ENCODE measurements at regions not wholly inside any gene's neighbourhood (a gene's known extent, or its start where the extent isn't known, plus 50 kb on each side); places are given as distances from the start of the nearest gene placed in this dataset.
A peak's percentile ranks its signal among the peaks of the same experiment; 100 is the strongest.

DNA sequence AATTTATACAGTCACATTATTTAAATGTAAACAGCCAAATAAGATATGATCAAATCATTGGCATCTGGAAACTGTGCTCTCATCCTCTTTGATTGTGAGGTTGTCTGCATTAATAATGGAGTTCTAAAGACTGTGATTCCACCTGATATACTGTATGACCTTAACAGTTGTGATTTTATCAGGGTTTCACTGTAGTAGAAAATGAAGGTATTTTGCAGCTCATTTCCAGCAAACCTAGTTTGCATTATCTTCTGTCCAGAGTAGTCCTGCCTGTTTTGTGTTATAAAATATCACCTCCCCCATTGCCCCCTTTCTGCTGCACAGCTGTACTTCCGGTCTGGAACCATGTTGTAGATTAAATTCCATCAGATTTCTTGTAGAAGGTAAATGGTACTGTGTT lies 731.6 kb upstream of the FANCL start:
- Mint-ChIP-seq H3K36me3 (peaks cover 4% of the 10 kb centered on the region), H3K27me3 (ENCODE audit: low read depth) (no peaks in the 10 kb centered on the region), H3K4me3 (no peak overlapping the region), H3K4me1 (peaks cover 66% of the 10 kb centered on the region), H3K9me3 (no peaks in the 10 kb centered on the region), H3K27ac (peak overlapping the region; percentile 91)
- TF ChIP-seq, protein P1, sequence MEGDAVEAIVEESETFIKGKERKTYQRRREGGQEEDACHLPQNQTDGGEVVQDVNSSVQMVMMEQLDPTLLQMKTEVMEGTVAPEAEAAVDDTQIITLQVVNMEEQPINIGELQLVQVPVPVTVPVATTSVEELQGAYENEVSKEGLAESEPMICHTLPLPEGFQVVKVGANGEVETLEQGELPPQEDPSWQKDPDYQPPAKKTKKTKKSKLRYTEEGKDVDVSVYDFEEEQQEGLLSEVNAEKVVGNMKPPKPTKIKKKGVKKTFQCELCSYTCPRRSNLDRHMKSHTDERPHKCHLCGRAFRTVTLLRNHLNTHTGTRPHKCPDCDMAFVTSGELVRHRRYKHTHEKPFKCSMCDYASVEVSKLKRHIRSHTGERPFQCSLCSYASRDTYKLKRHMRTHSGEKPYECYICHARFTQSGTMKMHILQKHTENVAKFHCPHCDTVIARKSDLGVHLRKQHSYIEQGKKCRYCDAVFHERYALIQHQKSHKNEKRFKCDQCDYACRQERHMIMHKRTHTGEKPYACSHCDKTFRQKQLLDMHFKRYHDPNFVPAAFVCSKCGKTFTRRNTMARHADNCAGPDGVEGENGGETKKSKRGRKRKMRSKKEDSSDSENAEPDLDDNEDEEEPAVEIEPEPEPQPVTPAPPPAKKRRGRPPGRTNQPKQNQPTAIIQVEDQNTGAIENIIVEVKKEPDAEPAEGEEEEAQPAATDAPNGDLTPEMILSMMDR (IDR thresholded peaks at IDR 0.05; ENCODE audit: unreplicated experiment) = no peak
- DNase-seq (ENCODE audit: low spot score in 2 of 2, unreplicated experiment in 2 of 2) = no peak

DNA sequence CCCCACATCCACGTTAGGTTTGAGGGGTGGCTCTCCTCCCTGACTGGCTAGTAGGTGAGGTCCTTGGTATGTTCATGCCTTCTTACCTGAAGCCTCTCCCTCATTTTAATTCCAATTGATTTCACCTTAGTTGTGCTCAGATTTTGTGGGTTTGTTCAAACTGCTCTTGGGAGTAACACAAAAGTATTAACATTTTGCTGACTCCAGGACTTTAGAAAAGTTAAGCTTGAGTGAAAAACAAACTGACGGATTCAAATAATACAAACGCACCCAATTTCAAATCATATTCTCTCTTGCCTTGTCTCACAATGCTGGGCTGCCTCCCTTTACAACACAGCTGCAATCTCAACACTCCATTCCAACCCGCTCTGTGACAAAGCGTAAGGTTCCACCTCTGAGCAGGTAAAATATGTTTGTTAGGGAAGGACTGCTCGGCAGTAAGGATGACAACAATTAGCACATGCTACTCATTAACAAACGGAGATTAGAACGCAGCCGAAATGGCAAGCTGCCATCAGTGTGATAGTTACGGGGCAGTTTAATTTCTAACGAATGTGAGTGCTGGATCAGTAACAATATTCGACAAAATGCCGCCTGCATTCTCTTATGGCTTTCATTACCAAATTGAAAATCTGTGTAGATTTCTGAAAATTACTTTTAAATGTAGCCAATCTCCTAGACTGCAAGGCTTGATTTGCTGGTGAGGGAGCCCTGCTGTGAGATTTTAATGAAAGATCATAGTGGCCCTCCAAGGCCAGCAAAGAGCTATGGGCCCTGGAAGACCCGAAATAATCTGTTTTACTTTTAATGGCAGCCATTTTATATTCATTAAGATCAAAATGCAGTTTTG lies 730.6 kb upstream of the FANCL start:
- TF ChIP-seq, protein P1 (IDR thresholded peaks at IDR 0.05; ENCODE audit: unreplicated experiment) = no peak
- H3K9me3 Mint-ChIP-seq = no peaks in the 10 kb centered on the region
- peak overlapping the region; percentile 91 for H3K27ac Mint-ChIP-seq
- H3K4me1 Mint-ChIP-seq = peaks cover 61% of the 10 kb centered on the region
- H3K27me3 Mint-ChIP-seq (ENCODE audit: low read depth) = no peaks in the 10 kb centered on the region
- DNase-seq (ENCODE audit: low spot score in 2 of 2, unreplicated experiment in 2 of 2) = no peak
- H3K4me3 Mint-ChIP-seq = no peak overlapping the region
- peaks cover 4% of the 10 kb centered on the region for H3K36me3 Mint-ChIP-seq

DNA sequence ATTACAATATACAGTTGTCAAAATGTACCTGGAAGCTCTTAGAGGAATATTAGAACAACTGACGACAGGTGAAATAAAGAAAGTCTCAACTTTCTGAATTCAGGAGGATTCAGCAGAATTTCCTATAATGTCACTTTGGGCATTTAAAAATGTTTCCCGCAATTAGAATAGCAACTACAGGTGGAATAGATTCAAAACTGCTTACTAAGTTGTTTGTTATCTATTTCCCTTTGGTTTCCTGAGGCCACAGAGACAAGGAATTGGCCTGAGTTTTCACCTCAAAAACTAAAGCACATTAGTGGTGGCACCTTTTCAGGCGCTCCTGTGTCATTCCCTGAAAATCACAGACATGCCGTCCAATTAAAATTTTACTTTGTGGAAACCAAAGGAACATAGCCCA lies 729.2 kb upstream of the FANCL start:
- Mint-ChIP-seq H3K4me1 (peaks cover 58% of the 10 kb centered on the region), H3K4me3 (no peak overlapping the region), H3K9me3 (no peaks in the 10 kb centered on the region), H3K27ac (no peak overlapping the region), H3K27me3 (ENCODE audit: low read depth) (no peaks in the 10 kb centered on the region), H3K36me3 (peaks cover 4% of the 10 kb centered on the region)
- TF ChIP-seq, protein P1 (IDR thresholded peaks at IDR 0.05; ENCODE audit: unreplicated experiment) = no peak
- DNase-seq (ENCODE audit: low spot score in 2 of 2, unreplicated experiment in 2 of 2) = no peak

DNA sequence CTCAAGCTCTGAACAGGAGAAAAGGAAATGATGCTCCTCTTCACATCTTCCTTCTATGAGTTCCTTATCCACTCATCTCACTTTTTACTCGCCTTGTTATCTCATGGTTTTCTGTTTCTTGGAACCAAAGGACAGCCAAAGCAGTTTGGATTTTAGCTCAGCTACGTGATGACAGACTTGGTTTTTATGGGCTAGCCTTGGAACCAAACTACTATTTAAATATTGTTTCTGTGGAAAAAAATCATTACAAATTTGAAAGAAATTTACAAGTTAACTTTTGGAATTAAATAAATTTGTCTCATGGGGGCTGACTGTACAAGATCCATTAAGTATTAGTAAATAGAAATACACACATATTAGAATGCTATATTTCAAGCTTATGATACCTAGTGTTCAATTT lies 727.8 kb upstream of the FANCL start:
- Mint-ChIP-seq H3K4me1 (peaks cover 52% of the 10 kb centered on the region), H3K27ac (no peak overlapping the region), H3K36me3 (peaks cover 4% of the 10 kb centered on the region), H3K9me3 (no peaks in the 10 kb centered on the region), H3K4me3 (no peak overlapping the region), H3K27me3 (ENCODE audit: low read depth) (no peaks in the 10 kb centered on the region)
- TF ChIP-seq, protein P1 (IDR thresholded peaks at IDR 0.05; ENCODE audit: unreplicated experiment) = no peak
- no peak for DNase-seq (ENCODE audit: low spot score in 2 of 2, unreplicated experiment in 2 of 2)

DNA sequence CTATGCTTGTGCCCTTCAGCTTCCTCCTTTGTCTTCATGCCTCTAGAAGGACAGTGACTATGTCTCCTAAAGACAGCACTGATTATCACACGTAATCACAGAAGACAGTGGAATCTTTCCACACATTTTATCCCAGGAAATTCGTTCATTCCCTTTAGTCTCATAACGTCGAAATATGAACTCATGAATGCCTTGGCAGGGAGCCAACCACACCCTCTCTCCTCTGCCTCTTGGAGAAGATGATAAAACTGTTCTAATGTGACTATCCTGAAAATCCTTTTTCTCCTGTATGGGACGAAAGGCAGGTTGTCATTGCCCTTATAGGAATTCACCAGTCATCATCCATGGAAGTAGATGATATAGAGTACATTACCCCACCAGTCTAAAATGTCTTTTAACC lies 726.6 kb upstream of the FANCL start:
- H3K36me3 Mint-ChIP-seq = peaks cover 4% of the 10 kb centered on the region
- peaks cover 45% of the 10 kb centered on the region for H3K4me1 Mint-ChIP-seq
- DNase-seq (ENCODE audit: low spot score in 2 of 2, unreplicated experiment in 2 of 2) = peak; percentile 51 to 71
- no peaks in the 10 kb centered on the region for H3K27me3 Mint-ChIP-seq (ENCODE audit: low read depth)
- H3K9me3 Mint-ChIP-seq = no peaks in the 10 kb centered on the region
- no peak overlapping the region for H3K4me3 Mint-ChIP-seq
- H3K27ac Mint-ChIP-seq = peak overlapping the region; percentile 57
- TF ChIP-seq, protein P1 (IDR thresholded peaks at IDR 0.05; ENCODE audit: unreplicated experiment) = no peak

Data from mesothelial cell of epicardium (in vitro differentiated cells).